Mesodermal cell (in vitro differentiated cells): ENCODE measurements at regions not wholly inside any gene's neighbourhood (a gene's known extent, or its start where the extent isn't known, plus 50 kb on each side); places are given as distances from the start of the nearest gene placed in this dataset.
"Not testable (repeated sequence)": the region's sequence is repeated elsewhere in the genome, so short reads cannot be mapped to it uniquely, and the experiment has no call there.

ENCODE experiments used
- H3K27ac ChIP-seq: 2 replicates; pipeline ENCODE4 v1.7.0; 2013; ENCODE audit warnings: mild to moderate bottlenecking, low read depth, low read length, moderate library complexity; ENCODE audit not compliant: severe bottlenecking
- H3K36me3 ChIP-seq: 2 replicates; pipeline ENCODE4 v1.7.1; 2013; ENCODE audit warnings: mild to moderate bottlenecking, low read length, moderate library complexity; ENCODE audit not compliant: control insufficient read depth, insufficient read depth
- H3K4me1 ChIP-seq: one replicate; pipeline ENCODE4 v1.7.1; 2013; ENCODE audit warnings: mild to moderate bottlenecking, low read length; ENCODE audit not compliant: insufficient read depth, control insufficient read depth, poor library complexity, severe bottlenecking
- H3K4me3 ChIP-seq: 2 replicates; pipeline ENCODE4 v1.7.0; 2013; ENCODE audit warnings: low read length, control low read depth, mild to moderate bottlenecking; ENCODE audit not compliant: insufficient read depth, poor library complexity, severe bottlenecking; ENCODE audit errors: extremely low read depth
- H3K9me3 ChIP-seq: 2 replicates; pipeline ENCODE4 v1.7.1; 2013; ENCODE audit warnings: mild to moderate bottlenecking, low read length, moderate library complexity; ENCODE audit not compliant: control insufficient read depth
- WGBS, 2 experiments: methylation state at CpG; one replicate each; pipeline ENCODE4 v1.1.5; 2013; ENCODE audit warnings: missing lambda C conversion rate in 2 of 2; ENCODE audit not compliant: insufficient coverage in 2 of 2; 5-methylcytosine and 5-hydroxymethylcytosine counted together

- WGBS, 2 experiments = 94 to 100% methylated on average over 6 to 13 of the region's 15 CpGs
- Histone ChIP-seq H3K4me1 (no peaks in the 10 kb centered on the region), H3K27ac (no peak overlapping the region), H3K9me3 (no peaks in the 10 kb centered on the region), H3K4me3 (no peak overlapping the region), H3K36me3 (no peaks in the 10 kb centered on the region)
These were observed 156.5 kb downstream of the KCNRG start for GRCh38 chr13:50171590-50172282.

DNA sequence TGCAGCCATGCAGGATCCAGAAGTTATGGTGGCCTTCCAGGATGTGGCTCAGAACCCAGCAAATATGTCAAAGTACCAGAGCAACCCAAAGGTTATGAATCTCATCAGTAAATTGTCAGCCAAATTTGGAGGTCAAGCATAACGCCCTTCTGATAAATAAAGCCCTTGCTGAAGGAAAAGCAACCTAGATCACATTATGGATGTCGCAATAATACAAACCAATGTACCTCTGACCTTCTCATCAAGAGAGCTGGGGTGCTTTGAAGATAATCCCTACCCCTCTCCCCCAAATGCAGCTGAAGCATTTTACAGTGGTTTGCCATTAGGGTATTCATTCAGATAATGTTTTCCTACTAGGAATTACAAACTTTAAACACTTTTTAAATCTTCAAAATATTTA lies 157.8 kb downstream of the KCNRG start:
- H3K4me3 ChIP-seq, H3K4me1 ChIP-seq, H3K27ac ChIP-seq, H3K36me3 ChIP-seq, H3K9me3 ChIP-seq: not testable (repeated sequence)
- WGBS, 2 experiments = no CpG with 5 or more reads among the region's 2 CpGs

GRCh38 chr13:50174630-50175029 lies 159.4 kb downstream of the KCNRG start:
- no peaks in the 10 kb centered on the region for H3K36me3 ChIP-seq
- 90% methylated on average over 1 of the region's 1 CpG for WGBS, 2 experiments
- no peaks in the 10 kb centered on the region for H3K9me3 ChIP-seq
- no peaks in the 10 kb centered on the region for H3K4me1 ChIP-seq
- H3K27ac ChIP-seq = no peak overlapping the region
- no peak overlapping the region for H3K4me3 ChIP-seq

DNA sequence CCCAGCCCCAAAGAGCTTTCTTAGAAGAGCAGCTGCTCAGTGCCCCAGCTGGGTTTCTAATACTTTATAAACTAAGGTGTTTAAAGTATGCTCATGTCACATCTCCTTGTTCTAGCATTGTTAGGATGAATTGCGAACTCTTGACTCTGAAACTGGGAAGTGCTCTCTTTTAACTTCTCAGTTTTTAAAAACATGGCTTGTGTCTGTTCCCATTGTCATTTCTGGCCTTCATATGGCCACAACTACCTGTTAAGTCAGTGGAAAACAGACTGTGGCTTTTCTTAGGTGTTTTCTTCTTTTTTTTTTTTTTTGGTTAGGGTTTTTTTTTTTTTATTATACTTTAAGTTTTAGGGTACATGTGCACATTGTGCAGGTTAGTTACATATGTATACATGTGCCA lies 164.7 kb downstream of the KCNRG start:
- H3K4me3 ChIP-seq = no peak overlapping the region
- H3K4me1 ChIP-seq = no peaks in the 10 kb centered on the region
- no peaks in the 10 kb centered on the region for H3K36me3 ChIP-seq
- no peak overlapping the region for H3K27ac ChIP-seq
- 0% methylated on average over 1 of the region's 1 CpG; no CpG with 5 or more reads in 1 of the 2 experiments for WGBS, 2 experiments
- H3K9me3 ChIP-seq = no peaks in the 10 kb centered on the region

DNA sequence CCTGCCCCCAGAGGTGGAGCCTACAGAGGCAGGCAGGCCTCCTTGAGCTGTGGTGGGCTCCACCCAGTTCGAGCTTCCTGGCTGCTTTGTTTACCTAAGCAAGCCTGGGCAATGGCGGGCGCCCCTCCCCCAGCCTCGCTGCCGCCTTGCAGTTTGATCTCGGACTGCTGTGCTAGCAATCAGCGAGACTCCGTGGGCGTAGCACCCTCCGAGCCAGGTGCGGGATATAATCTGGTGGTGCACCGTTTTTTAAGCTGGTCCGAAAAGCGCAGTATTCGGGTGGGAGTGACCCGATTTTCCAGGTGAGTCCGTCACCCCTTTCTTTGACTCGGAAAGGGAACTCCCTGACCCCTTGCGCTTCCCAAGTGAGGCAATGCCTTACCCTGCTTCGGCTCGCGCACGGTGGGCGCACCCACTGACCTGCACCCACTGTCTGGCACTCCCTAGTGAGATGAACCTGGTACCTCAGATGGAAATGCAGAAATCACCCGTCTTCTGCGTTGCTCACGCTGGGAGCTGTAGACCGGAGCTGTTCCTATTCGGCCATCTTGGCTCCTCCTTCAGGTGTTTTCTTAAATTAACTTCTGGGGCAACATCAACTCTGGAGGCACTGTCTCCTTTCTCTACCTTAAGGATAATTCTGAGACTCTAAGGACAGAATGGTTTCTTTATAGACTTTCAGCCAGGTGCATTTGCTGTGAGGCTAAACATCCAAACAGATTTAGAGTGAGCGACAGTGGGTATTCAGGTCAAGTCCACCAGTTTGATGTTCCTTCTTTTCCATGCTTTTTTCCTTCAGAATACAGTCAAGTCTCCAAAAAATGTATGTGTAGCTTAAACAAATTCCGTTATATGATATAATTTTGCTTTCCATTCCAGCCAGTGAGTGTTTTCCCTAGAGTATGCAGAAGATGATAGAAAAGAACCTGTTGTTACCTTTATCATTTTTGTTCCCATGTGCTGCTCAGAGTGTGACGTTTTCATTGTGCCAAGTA lies 170.8 kb downstream of the KCNRG start:
- H3K4me3 ChIP-seq, H3K27ac ChIP-seq, H3K36me3 ChIP-seq, H3K4me1 ChIP-seq, H3K9me3 ChIP-seq: not testable (repeated sequence)
- WGBS, 2 experiments = 90 to 100% methylated on average over 1 of the region's 32 CpGs

DNA sequence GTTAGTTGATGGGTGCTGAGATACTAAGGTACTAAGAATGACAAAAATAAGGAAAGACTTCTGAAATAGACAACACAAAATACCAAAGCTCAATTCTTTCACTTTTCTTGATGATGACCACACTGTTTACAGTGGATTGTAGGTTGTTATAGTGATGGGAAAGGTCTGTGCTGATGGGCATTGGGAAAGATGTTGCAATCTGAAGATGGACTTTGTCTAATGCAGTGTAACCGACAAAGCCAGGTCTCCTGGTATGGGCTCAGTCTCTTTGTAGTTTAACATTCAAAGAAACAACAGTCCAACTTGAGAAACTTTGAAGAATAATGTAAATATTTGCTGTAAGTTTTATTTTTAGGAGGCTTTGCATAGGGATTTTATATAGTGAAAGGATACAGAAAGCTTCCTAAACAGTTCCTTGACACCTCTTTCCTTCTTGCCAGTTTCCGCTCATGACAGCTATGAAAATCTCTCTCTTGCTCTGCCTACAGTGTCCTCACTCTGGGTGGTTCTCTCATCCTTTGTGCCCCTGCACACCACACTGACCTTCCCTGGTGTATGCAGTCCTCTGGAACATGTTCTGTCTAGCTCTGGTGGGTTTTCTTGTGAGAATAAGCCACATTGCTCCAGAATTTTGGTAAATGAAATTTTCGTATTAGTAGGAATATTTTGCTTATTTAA lies 172.2 kb downstream of the KCNRG start:
- Histone ChIP-seq H3K4me3 (no peak overlapping the region), H3K4me1 (no peaks in the 10 kb centered on the region), H3K27ac (no peak overlapping the region), H3K36me3 (no peaks in the 10 kb centered on the region), H3K9me3 (no peaks in the 10 kb centered on the region)
- 90% methylated on average over 1 of the region's 3 CpGs; no CpG with 5 or more reads in 1 of the 2 experiments for WGBS, 2 experiments

- WGBS, 2 experiments = no CpG with 5 or more reads among the region's 1 CpG
- Histone ChIP-seq H3K4me1 (no peaks in the 10 kb centered on the region), H3K4me3 (no peak overlapping the region), H3K36me3 (no peaks in the 10 kb centered on the region), H3K27ac (no peak overlapping the region), H3K9me3 (no peaks in the 10 kb centered on the region)
These were observed 173.5 kb downstream of the KCNRG start for GRCh38 chr13:50188696-50189095.

GRCh38 chr13:50189450-50189849 lies 174.2 kb downstream of the KCNRG start:
- no peak overlapping the region for H3K4me3 ChIP-seq
- 86 to 100% methylated on average over 1 to 2 of the region's 2 CpGs for WGBS, 2 experiments
- H3K36me3 ChIP-seq = no peaks in the 10 kb centered on the region
- no peaks in the 10 kb centered on the region for H3K4me1 ChIP-seq
- no peak overlapping the region for H3K27ac ChIP-seq
- H3K9me3 ChIP-seq = no peaks in the 10 kb centered on the region

- H3K9me3 ChIP-seq = no peaks in the 10 kb centered on the region
- no peak overlapping the region for H3K4me3 ChIP-seq
- no peaks in the 10 kb centered on the region for H3K4me1 ChIP-seq
- no peak overlapping the region for H3K27ac ChIP-seq
- no peaks in the 10 kb centered on the region for H3K36me3 ChIP-seq
- WGBS, 2 experiments = no CpG with 5 or more reads among the region's 1 CpG
These were observed 175.8 kb downstream of the KCNRG start for GRCh38 chr13:50191004-50191403.

DNA sequence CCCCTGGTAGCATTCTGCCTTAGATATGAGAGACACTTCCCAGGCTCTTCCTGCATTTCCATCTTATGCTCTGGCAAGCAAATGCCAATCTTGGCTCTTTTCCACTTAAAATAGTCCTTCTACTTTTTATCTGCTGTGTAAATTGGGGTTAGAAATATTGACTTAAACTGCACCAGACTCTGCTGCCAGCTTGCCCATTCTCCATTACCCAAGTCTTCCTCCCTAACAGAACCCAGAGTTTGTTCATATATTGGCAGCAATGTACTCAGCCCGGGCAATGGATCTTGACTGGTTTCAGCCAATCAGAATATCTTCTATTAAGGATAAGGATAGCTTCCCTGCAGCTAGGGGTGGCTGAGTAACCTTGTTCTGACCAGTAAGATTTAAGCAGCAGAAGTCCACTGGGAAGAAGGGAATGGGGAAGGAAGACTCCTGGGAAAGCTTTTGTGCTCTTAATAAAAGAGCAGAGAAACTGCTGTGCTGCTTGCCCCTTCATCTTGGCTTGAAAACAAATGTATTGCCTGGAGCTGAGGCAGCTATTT lies 177.1 kb downstream of the KCNRG start:
- Histone ChIP-seq H3K27ac (no peak overlapping the region), H3K4me3 (no peak overlapping the region), H3K36me3 (no peaks in the 10 kb centered on the region), H3K9me3 (no peaks in the 10 kb centered on the region), H3K4me1 (no peaks in the 10 kb centered on the region)
- no CpG with 5 or more reads among the region's 1 CpG for WGBS, 2 experiments
